Testis (tissue), 2 donors: ENCODE measurements at regions not wholly inside any gene's neighbourhood (a gene's known extent, or its start where the extent isn't known, plus 50 kb on each side); places are given as distances from the start of the nearest gene placed in this dataset.

Source experiments
- DNase-seq: peaks from one replicate; pipeline ENCODE4 v3.0.0-alpha.2; 2019
- H3K27ac ChIP-seq, 2 donors: fragments of 200-600 bp; sonication (generic); one replicate each; pipeline ENCODE4 v1.5.1; 2019
- H3K27me3 ChIP-seq: fragments of 200-600 bp; sonication (generic); one replicate; pipeline ENCODE4 v1.5.1; 2019
- H3K36me3 ChIP-seq: fragments of 200-600 bp; sonication (generic); one replicate; pipeline ENCODE4 v1.5.1; 2017; ENCODE audit warnings: low read depth; ENCODE audit errors: missing control alignments
- H3K4me1 ChIP-seq: fragments of 200-600 bp; sonication (generic); one replicate; pipeline ENCODE4 v1.5.1; 2019
- H3K4me3 ChIP-seq, 2 donors: fragments of 200-600 bp; sonication (generic); one replicate each; pipeline ENCODE4 v1.5.1; 2017 to 2019
- H3K9me3 ChIP-seq: fragments of 200-600 bp; sonication (generic); one replicate; pipeline ENCODE4 v1.5.1; 2017
- CTCF ChIP-seq, 3 experiments: fragments of 450-650 bp in 2 of 3; fragments of 200-600 bp in 1 of 3; sonication (generic) in 1 of 3; IDR thresholded peaks; one replicate each; pipeline ENCODE4 v1.5.1; 2016 to 2019; ENCODE audit warnings: antibody characterized with exemption in 3 of 3, mild to moderate bottlenecking in 2 of 3, moderate library complexity in 1 of 3
- POLR2A ChIP-seq: fragments of 450-650 bp; IDR thresholded peaks from one replicate; pipeline ENCODE4 v1.6.1; 2017; ENCODE audit warnings: antibody characterized with exemption, mild to moderate bottlenecking, moderate library complexity
- WGBS, 2 donors: methylation state at CpG; one replicate each; pipeline ENCODE4 v1.1.5; 2018; 5-methylcytosine and 5-hydroxymethylcytosine counted together
- intact Hi-C: fragments of 100-400 bp; cut with DNase I; formaldehyde crosslinking; loops from one replicate; pipeline ENCODE4 v1.15.1; 2023; ENCODE audit warnings: low total_unique reads

DNA sequence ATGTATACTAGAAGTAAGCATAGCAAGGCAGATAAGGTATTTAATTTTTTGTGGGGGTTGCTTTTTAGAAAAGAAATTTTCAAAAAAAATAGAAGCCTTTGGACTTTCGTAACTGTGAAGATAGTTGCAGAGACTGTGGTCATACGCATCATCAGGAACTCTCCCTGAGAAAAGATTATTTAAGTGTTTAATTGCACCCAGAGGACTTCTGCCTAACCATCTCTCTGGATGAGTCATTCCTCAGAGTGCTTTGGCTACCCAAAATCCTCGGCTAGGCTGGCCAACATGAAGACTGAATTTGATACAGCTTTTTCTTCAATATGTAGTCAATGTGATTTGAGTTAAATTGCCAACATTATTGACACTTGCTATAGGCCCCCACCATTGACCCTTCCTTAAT, 296.4 kb downstream of the TLR4 start:
- H3K4me3 ChIP-seq = no peak overlapping the region
- no peaks in the 10 kb centered on the region for H3K27me3 ChIP-seq
- no peaks in the 10 kb centered on the region for H3K36me3 ChIP-seq
- no peaks in the 10 kb centered on the region for H3K4me1 ChIP-seq
- 90 to 95% methylated on average over 3 of the region's 3 CpGs for WGBS, 2 donors
- intact Hi-C loops = no loop called here
- TF ChIP-seq POLR2A (no peak), CTCF (IDR thresholded peaks at IDR 0.05) (no peak)
- no peak overlapping the region for H3K27ac ChIP-seq
- no peaks in the 10 kb centered on the region for H3K9me3 ChIP-seq
- DNase-seq = no peak

DNA sequence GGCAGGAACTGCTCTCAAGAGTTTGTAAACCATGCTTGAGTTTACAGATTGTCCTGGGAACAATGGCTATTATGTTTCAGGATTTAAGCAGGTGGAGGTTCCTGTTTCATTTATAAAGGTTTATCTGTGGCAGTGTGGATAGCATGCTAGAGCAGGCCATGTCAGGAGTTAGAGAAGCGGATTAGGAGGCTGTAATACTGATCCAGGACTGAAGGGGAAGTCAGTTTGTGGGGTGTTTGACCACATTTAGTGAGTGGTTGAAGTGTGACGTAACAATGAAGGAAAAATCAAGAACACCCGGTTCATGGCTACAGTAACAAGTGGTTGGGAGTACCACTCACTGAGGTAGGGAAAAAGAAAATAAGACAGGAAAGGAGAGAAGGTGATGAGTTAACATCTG, 299.0 kb downstream of the TLR4 start:
- Histone ChIP-seq H3K4me1 (no peaks in the 10 kb centered on the region), H3K9me3 (no peaks in the 10 kb centered on the region), H3K4me3 (no peak overlapping the region), H3K36me3 (no peaks in the 10 kb centered on the region), H3K27ac (no peak overlapping the region), H3K27me3 (no peaks in the 10 kb centered on the region)
- 55 to 68% methylated on average over 3 of the region's 3 CpGs for WGBS, 2 donors
- DNase-seq = no peak
- TF ChIP-seq POLR2A (no peak), CTCF (IDR thresholded peaks at IDR 0.05) (no peak)
- intact Hi-C loops = no loop called here

- Histone ChIP-seq H3K27ac (no peak overlapping the region), H3K27me3 (no peaks in the 10 kb centered on the region), H3K4me3 (no peak overlapping the region), H3K4me1 (no peaks in the 10 kb centered on the region), H3K9me3 (no peaks in the 10 kb centered on the region), H3K36me3 (no peaks in the 10 kb centered on the region)
- WGBS, 2 donors = 31 to 32% methylated on average over 4 of the region's 4 CpGs
- DNase-seq = no peak
- intact Hi-C loops = no loop called here
- no peak for TF ChIP-seq CTCF (IDR thresholded peaks at IDR 0.05)
- no peak for TF ChIP-seq POLR2A
These were observed 304.0 kb downstream of the TLR4 start for GRCh38 chr9:118008246-118008645.

- no peaks in the 10 kb centered on the region for H3K4me1 ChIP-seq
- H3K4me3 ChIP-seq = no peak overlapping the region
- DNase-seq = no peak
- TF ChIP-seq POLR2A = no peak
- no peak for TF ChIP-seq CTCF (IDR thresholded peaks at IDR 0.05)
- H3K27me3 ChIP-seq = no peaks in the 10 kb centered on the region
- no peak overlapping the region for H3K27ac ChIP-seq
- intact Hi-C loops = no loop called here
- H3K36me3 ChIP-seq = no peaks in the 10 kb centered on the region
- H3K9me3 ChIP-seq = no peaks in the 10 kb centered on the region
These were observed 305.4 kb downstream of the TLR4 start for GRCh38 chr9:118009614-118010013.

- WGBS, 2 donors = 78% methylated on average over 2 of the region's 2 CpGs; no CpG with 5 or more reads in 1 of the 2 donors
- no peak for DNase-seq
- no peak for TF ChIP-seq POLR2A
- no peak for TF ChIP-seq CTCF (IDR thresholded peaks at IDR 0.05)
- Histone ChIP-seq H3K9me3 (no peaks in the 10 kb centered on the region), H3K27me3 (no peaks in the 10 kb centered on the region), H3K36me3 (no peaks in the 10 kb centered on the region), H3K4me3 (no peak overlapping the region), H3K27ac (no peak overlapping the region), H3K4me1 (no peaks in the 10 kb centered on the region)
- intact Hi-C loops = no loop called here
These were observed 313.5 kb downstream of the TLR4 start for GRCh38 chr9:118017607-118018122.
